ENCODE measurements at regions not wholly inside any gene's neighbourhood (a gene's known extent, or its start where the extent isn't known, plus 50 kb on each side); places are given as distances from the start of the nearest gene placed in this dataset.

DNA sequence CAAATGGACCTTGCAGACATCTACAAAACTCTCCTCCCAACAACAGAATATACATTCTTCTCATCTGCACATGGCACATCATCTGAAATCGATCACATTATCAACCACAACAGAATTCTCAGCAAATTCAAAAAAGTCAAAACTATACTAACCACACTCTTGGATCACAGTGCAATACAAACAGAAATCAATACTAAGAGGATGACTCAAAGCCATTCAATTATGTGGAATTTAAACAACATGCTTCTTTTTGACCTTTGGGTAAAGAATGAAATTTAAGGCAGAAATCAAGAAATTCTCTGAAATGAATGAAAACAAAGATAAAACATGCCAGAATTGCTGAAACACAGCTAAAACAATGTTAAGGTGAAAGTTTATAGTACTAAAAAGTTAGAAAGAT, 358.1 kb downstream of the NSUN3 start:
- Histone ChIP-seq H2AFZ (ENCODE audit: insufficient read depth, low read depth, low read length, poor library complexity, severe bottlenecking) (no peak overlapping the region), H3K4me1 (ENCODE audit: control insufficient read depth in 1 of 2, insufficient read depth in 2 of 2, low read length in 2 of 2) (no peaks in the 10 kb centered on the region), H3K27ac (ENCODE audit: low read depth in 1 of 2, low read length in 2 of 2) (no peak overlapping the region), H3K36me3 (replicated peaks in 1 of 2; ENCODE audit: control insufficient read depth in 1 of 2, insufficient read depth in 2 of 2, low read length in 2 of 2) (no peaks in the 10 kb centered on the region), H3K4me2 (replicated peaks; ENCODE audit: extremely low read depth, low read length, poor library complexity, severe bottlenecking) (no peak overlapping the region), H4K20me1 (ENCODE audit: insufficient read depth, low read length) (no peaks in the 10 kb centered on the region), H3K4me3 (replicated peaks in 1 of 3; ENCODE audit: low read depth in 2 of 3, low read length in 3 of 3) (no peak overlapping the region), H3K9me3 (replicated peaks in 1 of 2; ENCODE audit: control insufficient read depth in 1 of 2, insufficient read depth in 1 of 2, low read length in 2 of 2) (peaks cover 9 to 15% of the 10 kb centered on the region in 2 donors), H3K27me3 (ENCODE audit: control insufficient read depth in 2 of 2, insufficient read depth in 2 of 2, low read length in 2 of 2) (no peaks in the 10 kb centered on the region), H3K9ac (ENCODE audit: insufficient read depth, low read length, poor library complexity, severe bottlenecking) (no peak overlapping the region), H3K79me2 (ENCODE audit: insufficient read depth, low read length) (no peaks in the 10 kb centered on the region)
- no peaks in the 10 kb centered on the region for H3K4me1 Mint-ChIP-seq
- no peak for DNase-seq
- no peaks in the 10 kb centered on the region for H3K27me3 Mint-ChIP-seq (ENCODE audit: low read depth in 3 of 3)
- H3K27ac Mint-ChIP-seq: no peak overlapping the region
- no CpG with 5 or more reads among the region's 1 CpG for WGBS (ENCODE audit: insufficient coverage)
- H3K4me3 Mint-ChIP-seq: no peak overlapping the region
- intact Hi-C loops (cut with micrococcal nuclease): no loop called here
- no peaks in the 10 kb centered on the region for H3K36me3 Mint-ChIP-seq
- TF ChIP-seq CTCF (IDR thresholded peaks at IDR 0.05): no peak
- peaks cover 5 to 15% (median 9%) of the 10 kb centered on the region in 7 donors for H3K9me3 Mint-ChIP-seq

DNA sequence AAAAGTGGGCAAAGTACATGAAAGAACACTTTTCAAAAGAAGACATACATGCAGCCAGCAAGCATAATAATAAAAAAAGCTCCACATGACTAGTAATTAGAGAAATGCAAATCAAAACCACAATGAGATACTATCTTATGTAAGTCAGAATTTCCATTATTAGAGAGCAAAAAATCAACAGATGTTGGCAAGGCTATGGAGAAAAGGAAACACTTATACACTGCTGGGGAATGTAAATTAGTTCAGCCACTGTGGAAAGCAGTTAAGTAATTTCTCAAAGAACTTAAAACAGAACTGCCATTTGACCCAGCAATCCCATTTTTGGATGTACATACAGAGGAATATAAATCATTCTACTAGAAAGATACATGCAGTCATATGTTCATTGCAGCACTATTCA, 360.7 kb downstream of the NSUN3 start:
- H3K36me3 Mint-ChIP-seq: no peaks in the 10 kb centered on the region
- Histone ChIP-seq H3K9me3 (replicated peaks in 1 of 2; ENCODE audit: control insufficient read depth in 1 of 2, insufficient read depth in 1 of 2, low read length in 2 of 2) (peaks cover 12 to 15% of the 10 kb centered on the region in 2 donors), H2AFZ (ENCODE audit: insufficient read depth, low read depth, low read length, poor library complexity, severe bottlenecking) (no peak overlapping the region), H3K79me2 (ENCODE audit: insufficient read depth, low read length) (no peaks in the 10 kb centered on the region), H3K36me3 (replicated peaks in 1 of 2; ENCODE audit: control insufficient read depth in 1 of 2, insufficient read depth in 2 of 2, low read length in 2 of 2) (no peaks in the 10 kb centered on the region), H3K9ac (ENCODE audit: insufficient read depth, low read length, poor library complexity, severe bottlenecking) (no peak overlapping the region), H3K4me2 (replicated peaks; ENCODE audit: extremely low read depth, low read length, poor library complexity, severe bottlenecking) (no peak overlapping the region), H3K4me3 (replicated peaks in 1 of 3; ENCODE audit: low read depth in 2 of 3, low read length in 3 of 3) (no peak overlapping the region), H3K27me3 (ENCODE audit: control insufficient read depth in 2 of 2, insufficient read depth in 2 of 2, low read length in 2 of 2) (no peaks in the 10 kb centered on the region), H4K20me1 (ENCODE audit: insufficient read depth, low read length) (no peaks in the 10 kb centered on the region), H3K4me1 (ENCODE audit: control insufficient read depth in 1 of 2, insufficient read depth in 2 of 2, low read length in 2 of 2) (no peaks in the 10 kb centered on the region), H3K27ac (ENCODE audit: low read depth in 1 of 2, low read length in 2 of 2) (no peak overlapping the region)
- H3K4me3 Mint-ChIP-seq: no peak overlapping the region
- H3K27ac Mint-ChIP-seq: no peak overlapping the region
- H3K9me3 Mint-ChIP-seq: peaks cover 4 to 10% (median 7%) of the 10 kb centered on the region in 7 donors
- H3K4me1 Mint-ChIP-seq: no peaks in the 10 kb centered on the region
- no peak for TF ChIP-seq CTCF (IDR thresholded peaks at IDR 0.05)
- H3K27me3 Mint-ChIP-seq (ENCODE audit: low read depth in 3 of 3): no peaks in the 10 kb centered on the region
- intact Hi-C loops (cut with micrococcal nuclease): no loop called here
- DNase-seq: no peak

Measured in CD14-positive monocyte (primary cell).